ENCODE measurements at regions not wholly inside any gene's neighbourhood (a gene's known extent, or its start where the extent isn't known, plus 50 kb on each side); places are given as distances from the start of the nearest gene placed in this dataset.
"Not testable (repeated sequence)": the region's sequence is repeated elsewhere in the genome, so short reads cannot be mapped to it uniquely, and the experiment has no call there.

- Histone ChIP-seq H3K4me3 (no peak overlapping the region), H3K27ac (no peak overlapping the region), H3K4me1 (peaks cover 12% of the 10 kb centered on the region), H3K27me3 (no peaks in the 10 kb centered on the region), H3K36me3 (no peaks in the 10 kb centered on the region), H3K9me3 (no peaks in the 10 kb centered on the region)
- intact Hi-C loops (cut with DNase I): no loop called here
- TF ChIP-seq POLR2AphosphoS5 (IDR thresholded peaks at IDR 0.05; ENCODE audit: insufficient read depth in 1 of 2, low read depth in 1 of 2) (no peak), CTCF (IDR thresholded peaks at IDR 0.05) (no peak), POLR2A (IDR thresholded peaks at IDR 0.05) (no peak)
- no peak for DNase-seq (ENCODE audit: extremely low spot score in 2 of 2)
Measured at GRCh38 chr9:13806714-13807113, 507.2 kb downstream of the NFIB start.

GRCh38 chr9:13805546-13805945 is 508.4 kb downstream of the NFIB start:
- TF ChIP-seq CTCF (IDR thresholded peaks at IDR 0.05) (no peak), POLR2A (IDR thresholded peaks at IDR 0.05) (no peak), POLR2AphosphoS5 (IDR thresholded peaks at IDR 0.05; ENCODE audit: insufficient read depth in 1 of 2, low read depth in 1 of 2) (no peak)
- Histone ChIP-seq H3K9me3 (no peaks in the 10 kb centered on the region), H3K4me3 (no peak overlapping the region), H3K27ac (no peak overlapping the region), H3K4me1 (peaks cover 12% of the 10 kb centered on the region), H3K27me3 (no peaks in the 10 kb centered on the region), H3K36me3 (no peaks in the 10 kb centered on the region)
- intact Hi-C loops (cut with DNase I): no loop called here
- DNase-seq (ENCODE audit: extremely low spot score in 2 of 2): no peak

GRCh38 chr9:13804532-13804931 is 509.4 kb downstream of the NFIB start:
- Histone ChIP-seq H3K9me3 (no peaks in the 10 kb centered on the region), H3K36me3 (no peaks in the 10 kb centered on the region), H3K4me1 (peaks cover 12% of the 10 kb centered on the region), H3K27ac (no peak overlapping the region), H3K27me3 (no peaks in the 10 kb centered on the region), H3K4me3 (no peak overlapping the region)
- intact Hi-C loops (cut with DNase I): no loop called here
- no peak for DNase-seq (ENCODE audit: extremely low spot score in 2 of 2)
- TF ChIP-seq CTCF (IDR thresholded peaks at IDR 0.05) (no peak), POLR2A (IDR thresholded peaks at IDR 0.05) (no peak), POLR2AphosphoS5 (IDR thresholded peaks at IDR 0.05; ENCODE audit: insufficient read depth in 1 of 2, low read depth in 1 of 2) (no peak)

- TF ChIP-seq CTCF (IDR thresholded peaks at IDR 0.05) (no peak), POLR2A (IDR thresholded peaks at IDR 0.05) (no peak), POLR2AphosphoS5 (IDR thresholded peaks at IDR 0.05; ENCODE audit: insufficient read depth in 1 of 2, low read depth in 1 of 2) (no peak)
- Histone ChIP-seq H3K27ac (no peak overlapping the region), H3K9me3 (no peaks in the 10 kb centered on the region), H3K4me1 (peaks cover 2% of the 10 kb centered on the region), H3K27me3 (no peaks in the 10 kb centered on the region), H3K36me3 (no peaks in the 10 kb centered on the region), H3K4me3 (no peak overlapping the region)
- DNase-seq (ENCODE audit: extremely low spot score in 2 of 2): no peak
- intact Hi-C loops (cut with DNase I): no loop called here
Measured at GRCh38 chr9:13800776-13801175, 513.2 kb downstream of the NFIB start.

GRCh38 chr9:13797701-13798100 is 516.2 kb downstream of the NFIB start:
- DNase-seq (ENCODE audit: extremely low spot score in 2 of 2); H3K4me1 ChIP-seq; intact Hi-C loops (cut with DNase I); H3K4me3 ChIP-seq; H3K9me3 ChIP-seq; H3K27me3 ChIP-seq; H3K27ac ChIP-seq; H3K36me3 ChIP-seq: not testable (repeated sequence)

GRCh38 chr9:13791816-13792215 is 512.3 kb upstream of the MPDZ start:
- intact Hi-C loops (cut with DNase I): no loop called here
- no peak for TF ChIP-seq POLR2A (IDR thresholded peaks at IDR 0.05)
- no peak for TF ChIP-seq CTCF (IDR thresholded peaks at IDR 0.05)
- TF ChIP-seq POLR2AphosphoS5 (IDR thresholded peaks at IDR 0.05; ENCODE audit: insufficient read depth in 1 of 2, low read depth in 1 of 2): no peak
- H3K9me3 ChIP-seq: no peaks in the 10 kb centered on the region
- H3K36me3 ChIP-seq: no peaks in the 10 kb centered on the region
- no peaks in the 10 kb centered on the region for H3K4me1 ChIP-seq
- no peak overlapping the region for H3K27ac ChIP-seq
- no peak overlapping the region for H3K4me3 ChIP-seq
- no peaks in the 10 kb centered on the region for H3K27me3 ChIP-seq
- DNase-seq (ENCODE audit: extremely low spot score in 2 of 2): no peak

All from vagina (tissue), 2 donors.